GM23248 (cell line): ENCODE measurements at regions not wholly inside any gene's neighbourhood (a gene's known extent, or its start where the extent isn't known, plus 50 kb on each side); places are given as distances from the start of the nearest gene placed in this dataset.

Experiments
- EZH2 ChIP-seq: fragments of 200-600 bp; sonication (generic); IDR thresholded peaks from 2 replicates; pipeline ENCODE4 v1.6.1; 2018; ENCODE audit warnings: antibody characterized with exemption, mild to moderate bottlenecking; ENCODE audit not compliant: insufficient read depth, poor library complexity, severe bottlenecking
- EZH2phosphoT487 ChIP-seq: fragments of 200-600 bp; sonication (generic); IDR thresholded peaks from 2 replicates; pipeline ENCODE4 v1.6.1; 2018; ENCODE audit warnings: antibody characterized with exemption, moderate library complexity, mild to moderate bottlenecking, low read depth; ENCODE audit not compliant: insufficient read depth

- TF ChIP-seq EZH2 (no peak), EZH2phosphoT487 (no peak)
These were observed 175.7 kb downstream of the FAM43A start for GRCh38 chr3:194861375-194861774.
